DND-41 (cell line): ENCODE measurements at regions not wholly inside any gene's neighbourhood (a gene's known extent, or its start where the extent isn't known, plus 50 kb on each side); places are given as distances from the start of the nearest gene placed in this dataset.

Source experiments
- EZH2 ChIP-seq: IDR thresholded peaks from 3 replicates; pipeline ENCODE4 v1.6.1; 2012; ENCODE audit warnings: borderline replicate concordance, low read depth, mild to moderate bottlenecking, moderate library complexity, low read length, inconsistent platforms; ENCODE audit not compliant: severe bottlenecking
- TF ChIP-seq, protein P1 (sequence below): IDR thresholded peaks from 2 replicates; pipeline ENCODE4 v1.5.1; 2012; ENCODE audit warnings: borderline replicate concordance, low read length, moderate library complexity, mild to moderate bottlenecking; ENCODE audit not compliant: poor library complexity, severe bottlenecking; ENCODE audit errors: extremely low read depth

DNA sequence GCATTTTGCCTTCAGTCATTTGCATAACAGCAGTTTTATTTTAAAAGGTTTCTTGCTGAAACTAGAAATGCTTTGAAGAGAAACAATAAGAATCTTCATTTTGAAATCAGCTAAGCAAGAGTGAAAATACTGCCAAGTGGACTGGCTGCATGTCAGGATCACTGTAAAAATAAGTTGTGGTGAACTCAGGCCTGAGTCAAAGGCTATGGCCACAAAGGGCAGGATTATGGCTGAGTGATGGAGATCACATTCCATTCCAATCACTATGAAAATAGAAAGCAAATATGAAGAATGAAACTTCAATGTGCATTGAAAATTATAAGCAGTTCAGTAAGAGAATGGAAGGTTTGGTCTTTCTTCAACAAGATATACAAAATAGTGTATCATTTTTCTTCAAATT, 224.5 kb downstream of the PCDH18 start:
- no peak for TF ChIP-seq EZH2
- TF ChIP-seq, protein P1, sequence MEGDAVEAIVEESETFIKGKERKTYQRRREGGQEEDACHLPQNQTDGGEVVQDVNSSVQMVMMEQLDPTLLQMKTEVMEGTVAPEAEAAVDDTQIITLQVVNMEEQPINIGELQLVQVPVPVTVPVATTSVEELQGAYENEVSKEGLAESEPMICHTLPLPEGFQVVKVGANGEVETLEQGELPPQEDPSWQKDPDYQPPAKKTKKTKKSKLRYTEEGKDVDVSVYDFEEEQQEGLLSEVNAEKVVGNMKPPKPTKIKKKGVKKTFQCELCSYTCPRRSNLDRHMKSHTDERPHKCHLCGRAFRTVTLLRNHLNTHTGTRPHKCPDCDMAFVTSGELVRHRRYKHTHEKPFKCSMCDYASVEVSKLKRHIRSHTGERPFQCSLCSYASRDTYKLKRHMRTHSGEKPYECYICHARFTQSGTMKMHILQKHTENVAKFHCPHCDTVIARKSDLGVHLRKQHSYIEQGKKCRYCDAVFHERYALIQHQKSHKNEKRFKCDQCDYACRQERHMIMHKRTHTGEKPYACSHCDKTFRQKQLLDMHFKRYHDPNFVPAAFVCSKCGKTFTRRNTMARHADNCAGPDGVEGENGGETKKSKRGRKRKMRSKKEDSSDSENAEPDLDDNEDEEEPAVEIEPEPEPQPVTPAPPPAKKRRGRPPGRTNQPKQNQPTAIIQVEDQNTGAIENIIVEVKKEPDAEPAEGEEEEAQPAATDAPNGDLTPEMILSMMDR, result no peak
